GM21360 (cell line): ENCODE measurements at regions not wholly inside any gene's neighbourhood (a gene's known extent, or its start where the extent isn't known, plus 50 kb on each side); places are given as distances from the start of the nearest gene placed in this dataset.

Source experiments
- ATAC-seq: cut with Tn5 transposase; IDR thresholded peaks from one replicate; pipeline ENCODE4 v1.9.1; 2021; ENCODE audit warnings: mild to moderate bottlenecking, moderate library complexity; ENCODE audit not compliant: unreplicated experiment

DNA sequence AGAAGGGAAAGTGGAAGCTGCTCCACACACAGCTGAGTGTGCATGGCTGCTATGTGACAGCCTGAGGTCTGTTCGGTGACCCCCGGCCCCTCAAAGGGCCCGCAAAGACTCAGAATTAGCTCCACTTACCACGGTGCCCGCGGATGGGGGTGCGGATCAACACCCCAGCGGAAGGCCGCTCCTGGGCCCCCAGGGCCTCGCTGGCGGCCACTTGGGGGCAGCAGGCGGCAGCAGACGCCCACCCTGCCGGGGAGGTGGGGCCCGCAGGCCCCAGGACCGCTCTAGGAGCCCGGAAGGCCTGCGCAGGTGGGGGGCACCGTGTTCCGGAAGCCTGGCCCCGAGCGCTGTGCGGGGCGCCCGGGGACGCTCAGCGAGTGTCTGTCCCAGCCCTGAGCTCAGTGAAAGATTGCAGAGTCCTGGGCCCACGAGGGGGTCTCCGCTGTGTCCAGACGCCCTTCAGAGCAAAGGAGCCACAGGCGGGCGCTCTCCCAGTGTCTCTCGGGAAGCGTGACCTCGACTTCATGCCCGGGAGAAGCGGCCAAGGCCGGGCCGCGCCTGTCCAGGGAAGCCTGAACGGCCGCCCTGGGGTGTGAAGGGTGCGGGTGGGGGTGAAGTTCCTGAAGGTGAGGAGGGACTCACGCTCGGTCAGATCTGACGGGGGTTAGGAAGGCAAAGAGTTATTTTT, 118.7 kb downstream of the VAPA start:
- no peak for ATAC-seq

DNA sequence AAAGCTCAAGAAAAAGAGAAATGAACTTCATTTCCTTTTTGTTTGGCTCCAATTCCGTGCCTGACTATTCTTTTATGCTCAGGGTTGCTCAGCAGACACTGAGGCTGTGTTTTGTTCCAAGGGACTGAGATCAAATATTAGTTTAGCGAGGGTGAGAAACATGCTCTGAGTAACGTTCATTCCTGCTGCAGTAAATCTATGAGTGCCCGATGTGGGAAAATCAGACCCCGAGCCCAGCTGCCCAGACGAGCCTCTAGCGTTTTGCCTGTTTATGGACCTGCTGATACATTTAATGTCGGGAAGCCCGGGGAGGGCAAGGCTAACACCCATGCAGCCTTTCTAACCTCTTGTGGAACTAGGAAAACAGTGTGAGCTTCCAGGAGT, 119.2 kb downstream of the VAPA start:
- no peak for ATAC-seq

DNA sequence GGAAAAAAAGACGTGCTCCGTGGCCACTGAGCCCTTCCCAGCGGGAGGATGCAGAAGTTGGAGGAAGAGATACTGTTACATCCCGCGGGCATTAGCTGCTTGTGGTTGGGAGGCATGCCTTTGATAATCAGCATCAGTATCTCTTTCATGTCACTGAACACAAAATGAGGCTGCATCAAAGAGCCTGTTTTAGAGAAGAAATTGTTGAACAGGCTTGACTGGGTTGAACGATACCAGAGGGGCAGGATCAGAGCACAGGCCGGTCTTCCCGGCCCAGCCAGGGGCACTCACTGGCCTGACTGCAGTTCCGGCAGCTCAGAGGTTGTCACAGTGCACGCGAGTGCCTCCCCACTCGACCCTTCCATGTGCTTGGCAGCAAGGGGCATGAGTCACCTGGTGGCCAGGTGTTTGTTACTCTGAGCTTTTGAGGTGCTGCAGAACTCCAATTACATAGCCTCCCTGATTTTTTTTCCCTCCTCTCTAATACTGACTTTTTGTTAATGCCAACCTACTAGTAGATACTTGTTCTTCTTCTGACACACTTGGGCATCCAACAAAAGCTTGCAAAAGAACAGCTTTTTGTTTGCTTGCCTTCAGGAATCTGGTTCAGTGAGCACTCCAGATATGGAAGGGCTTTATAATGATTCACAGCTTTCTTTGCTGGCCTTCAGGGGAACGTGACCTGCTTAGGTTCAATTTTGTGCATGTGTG, 121.6 kb downstream of the VAPA start:
- no peak for ATAC-seq

DNA sequence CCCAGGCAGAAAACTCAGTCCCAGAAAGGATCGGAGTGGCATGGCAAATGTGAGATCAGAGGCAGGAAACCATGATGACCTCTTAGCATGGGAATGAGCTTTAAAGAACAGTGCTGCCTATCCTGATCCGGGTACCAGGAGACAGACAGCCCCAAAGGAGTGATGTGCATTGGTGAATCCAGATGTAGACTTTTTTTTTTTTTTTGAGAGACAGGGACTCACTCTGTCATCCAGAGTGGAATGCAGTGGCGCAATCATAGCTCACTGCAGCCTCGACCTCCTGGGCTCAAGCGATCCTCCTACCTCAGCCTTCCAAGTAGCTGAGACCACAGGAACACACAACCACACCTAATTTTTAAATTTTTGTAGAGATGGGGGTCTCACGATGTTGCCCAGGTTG, 122.7 kb downstream of the VAPA start:
- no peak for ATAC-seq

DNA sequence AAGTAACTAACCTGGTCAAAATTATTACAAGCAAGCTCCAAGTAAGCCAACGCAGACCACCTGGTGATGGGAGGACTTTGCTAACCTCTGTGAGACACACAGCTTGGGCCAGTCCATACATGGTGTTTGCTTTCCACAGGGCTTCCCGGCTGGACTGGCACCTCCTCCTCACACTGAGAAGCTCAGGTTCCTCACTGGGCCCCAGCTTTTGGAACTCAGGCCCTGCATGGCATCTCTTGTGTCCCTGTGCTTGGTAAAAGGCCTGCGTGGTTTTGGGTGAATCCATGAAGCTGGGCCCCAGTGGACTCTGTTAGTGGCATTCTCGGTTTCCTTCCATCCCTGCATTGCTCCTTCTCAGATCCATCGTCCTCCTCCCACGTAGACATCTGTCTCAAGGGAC, 123.4 kb downstream of the VAPA start:
- ATAC-seq: no peak

DNA sequence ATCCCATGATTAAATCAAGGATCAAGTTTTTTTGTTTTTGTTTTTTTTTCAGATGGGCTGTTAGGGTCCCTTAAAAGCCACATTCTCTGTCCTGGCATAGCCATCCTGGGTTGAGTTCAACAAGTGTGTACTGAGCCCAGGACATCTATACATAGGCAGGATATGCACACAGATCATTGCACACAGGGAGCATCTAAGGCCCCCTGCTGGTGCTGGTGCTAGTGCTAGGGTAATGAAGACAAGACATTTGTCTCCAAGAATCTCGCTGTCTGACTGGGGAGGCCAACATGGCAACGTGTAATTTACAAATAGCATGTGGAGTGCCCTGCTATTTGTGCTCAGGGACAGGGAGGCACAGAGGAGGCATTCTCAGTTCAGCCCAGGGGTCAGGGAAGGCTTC, 124.5 kb downstream of the VAPA start:
- ATAC-seq: no peak

DNA sequence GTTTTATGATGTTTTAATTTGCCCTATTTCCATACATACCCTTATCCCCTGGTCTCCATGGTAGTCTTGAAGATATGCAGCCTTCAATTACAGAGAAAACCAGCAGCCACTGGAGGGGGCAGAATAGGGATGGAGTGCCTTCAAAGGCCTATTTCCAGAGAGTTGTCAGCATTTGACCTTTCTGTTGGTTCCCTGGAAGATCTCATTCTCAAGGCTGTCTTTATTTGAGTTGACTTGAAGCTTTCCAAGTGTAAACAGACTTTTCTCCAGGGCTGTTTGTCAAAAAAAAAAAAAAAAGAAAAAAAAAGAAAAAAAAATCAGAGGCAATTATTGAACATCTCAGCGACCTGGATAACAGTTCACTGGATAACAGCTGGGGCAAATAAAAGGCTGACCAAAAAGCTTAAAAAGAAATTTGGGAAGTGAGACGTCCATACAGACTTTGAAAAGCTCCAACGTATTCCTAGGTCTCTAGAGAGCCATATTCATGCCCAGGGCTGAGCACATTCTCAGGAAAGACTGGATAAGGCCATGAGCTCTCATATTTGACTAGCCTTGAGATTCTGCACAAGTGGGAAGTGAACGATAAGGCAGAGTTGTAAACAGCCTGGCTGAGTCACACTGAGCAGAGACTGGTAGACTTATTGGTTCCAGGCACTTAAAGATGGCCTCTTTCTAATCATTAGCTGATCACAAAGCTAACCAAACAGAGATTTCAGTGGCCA, 126.6 kb downstream of the VAPA start:
- ATAC-seq: no peak

DNA sequence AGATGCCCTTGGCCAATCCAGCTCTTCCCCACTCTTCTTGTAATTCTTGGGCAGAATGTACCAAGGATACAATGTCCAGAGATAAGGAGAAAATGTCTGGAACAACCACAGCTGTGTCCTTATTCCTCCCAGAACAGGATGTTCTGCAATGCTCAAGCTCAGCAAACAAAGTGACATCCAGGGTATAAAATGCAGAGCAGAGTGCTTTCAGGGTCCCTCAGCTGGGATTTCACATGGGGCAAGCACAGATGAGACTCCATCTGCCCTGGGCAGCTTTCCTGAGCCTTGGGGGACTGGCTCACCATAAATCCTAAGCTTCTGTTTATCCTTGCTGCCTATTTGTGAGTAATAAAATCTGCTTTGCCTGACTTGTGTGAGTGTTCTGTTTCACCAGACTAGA, 127.4 kb downstream of the VAPA start:
- ATAC-seq: no peak

DNA sequence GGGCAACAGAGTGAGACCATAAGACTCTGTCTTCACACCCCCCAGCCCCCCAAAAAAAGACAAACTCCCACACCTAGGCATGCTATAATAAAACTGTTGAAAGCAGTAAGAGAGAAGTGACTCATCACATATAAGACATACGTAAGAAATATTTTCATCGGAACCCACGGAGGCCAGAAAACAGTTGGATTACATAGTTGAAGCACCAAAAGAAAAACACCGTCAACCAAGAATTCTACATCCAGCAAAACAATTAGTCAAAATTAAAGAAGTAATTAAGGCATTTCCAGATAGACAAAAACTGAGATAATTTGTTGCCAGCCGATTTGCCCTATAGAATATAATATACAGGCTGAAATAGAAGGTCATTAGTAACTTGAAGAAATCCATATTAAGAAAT, 128.7 kb downstream of the VAPA start:
- ATAC-seq: no peak

DNA sequence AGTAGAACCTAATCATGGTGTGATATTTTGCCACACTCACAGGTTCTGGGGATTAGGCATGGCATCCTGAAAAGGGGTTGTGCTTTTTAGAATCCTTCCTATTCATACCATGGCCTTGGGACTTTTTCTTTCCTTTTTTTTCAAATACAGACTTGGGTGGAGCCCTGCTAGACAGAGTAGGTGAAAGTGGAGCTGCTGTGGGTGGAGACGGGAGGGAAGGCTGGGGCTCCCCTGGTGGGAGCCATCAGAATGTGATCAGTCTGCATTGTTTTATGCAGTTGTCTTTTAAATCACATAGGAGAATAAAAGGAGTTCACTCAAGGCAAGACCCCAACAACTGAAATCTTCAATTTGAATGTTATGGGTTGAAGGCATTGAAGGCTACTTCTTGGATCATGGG, 130.2 kb downstream of the VAPA start:
- ATAC-seq: no peak

DNA sequence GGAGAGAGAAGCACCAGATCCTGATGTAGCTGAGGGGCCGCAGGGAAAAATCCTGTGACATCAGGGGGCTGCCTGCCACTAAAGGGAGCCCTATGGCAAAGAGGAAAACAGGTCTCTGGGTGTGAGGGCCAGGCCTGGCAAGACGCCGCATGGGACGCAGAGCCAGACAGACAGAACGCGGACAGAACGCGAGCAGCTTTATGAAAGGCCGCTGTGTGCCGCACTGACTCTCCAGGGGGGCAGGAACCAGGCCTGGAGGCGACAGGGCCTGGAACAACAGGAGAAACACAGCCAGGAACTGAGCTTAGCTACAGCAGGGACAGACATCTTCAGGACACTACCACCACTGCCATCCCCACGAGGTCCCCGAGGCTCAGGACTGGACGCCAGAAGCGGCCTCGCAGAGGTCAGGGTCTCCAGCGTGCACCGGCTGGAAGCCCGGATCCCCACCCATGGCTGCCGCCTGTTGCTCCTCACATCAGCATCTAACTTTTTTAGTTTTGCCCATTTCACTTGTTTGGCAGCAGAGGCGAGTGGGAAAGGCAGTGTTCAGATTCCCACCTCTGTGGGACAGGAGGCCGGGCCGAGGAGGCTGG, 131.6 kb downstream of the VAPA start:
- no peak for ATAC-seq

DNA sequence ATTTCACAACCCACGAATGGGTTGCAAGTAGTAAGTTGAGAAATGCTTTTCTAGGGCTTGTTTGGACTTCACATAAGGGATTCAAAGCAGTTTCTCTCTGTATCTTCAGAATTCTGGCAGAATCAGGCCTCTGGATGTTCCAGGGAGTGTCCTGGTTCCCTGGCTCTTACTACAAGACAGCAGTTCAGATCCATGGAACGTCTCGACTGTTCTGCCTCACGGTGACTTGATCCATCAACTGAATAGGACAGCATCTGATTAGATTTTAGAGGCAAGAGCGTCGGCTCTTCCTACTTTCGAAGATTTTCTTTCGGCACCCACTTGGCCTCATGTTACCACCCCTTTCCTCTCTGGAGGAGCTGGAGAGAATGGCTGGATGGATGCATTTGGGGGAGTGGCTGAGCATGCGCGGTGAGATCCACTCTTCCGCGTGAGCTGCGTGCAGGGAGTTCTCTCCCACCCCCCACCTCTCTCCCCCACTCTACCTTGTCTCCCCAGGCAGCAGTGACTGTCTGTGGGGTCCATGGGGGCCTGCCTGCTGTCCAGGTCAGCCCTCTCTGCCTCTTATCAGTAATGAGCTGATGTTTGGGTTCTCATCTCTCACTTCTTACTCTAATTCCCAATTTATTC, 132.5 kb downstream of the VAPA start:
- no peak for ATAC-seq

DNA sequence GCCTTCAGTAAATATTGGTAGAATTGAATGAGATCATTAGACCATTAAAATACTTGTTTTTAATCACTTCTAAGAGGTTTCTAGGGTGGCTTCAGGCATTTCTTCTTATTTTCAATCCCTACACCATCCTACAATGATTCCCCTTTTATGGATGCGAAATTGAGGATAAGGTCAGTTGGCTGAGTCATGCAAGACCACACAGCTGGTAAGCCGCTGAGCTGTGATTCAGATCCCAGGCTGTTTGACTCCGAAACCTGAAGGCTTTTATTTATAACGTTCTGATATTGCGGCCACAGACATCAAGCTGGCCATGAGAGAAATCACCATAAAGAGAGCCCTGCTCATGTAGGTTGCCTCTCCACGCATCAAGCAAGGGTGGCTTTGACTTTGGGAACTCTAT, 133.4 kb downstream of the VAPA start:
- no peak for ATAC-seq

DNA sequence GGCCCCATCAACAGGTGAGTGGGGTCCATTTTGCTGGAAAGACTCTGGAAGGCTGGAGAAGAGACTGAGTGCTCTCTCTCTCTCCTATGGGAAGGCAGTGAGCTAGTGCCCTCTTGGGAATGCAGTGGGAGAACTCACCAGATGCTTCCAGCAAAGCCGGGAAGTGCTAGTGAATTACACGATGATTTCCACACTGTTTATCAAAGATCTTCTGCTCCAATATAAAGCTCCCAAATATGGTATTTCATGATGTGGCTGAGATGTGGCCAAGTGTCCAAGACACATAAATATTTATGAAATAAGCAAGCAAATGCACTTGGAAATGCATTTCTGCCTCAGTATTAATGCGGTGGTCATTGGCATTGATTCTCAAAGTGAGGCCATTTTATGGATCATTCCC, 135.9 kb downstream of the VAPA start:
- ATAC-seq: no peak

DNA sequence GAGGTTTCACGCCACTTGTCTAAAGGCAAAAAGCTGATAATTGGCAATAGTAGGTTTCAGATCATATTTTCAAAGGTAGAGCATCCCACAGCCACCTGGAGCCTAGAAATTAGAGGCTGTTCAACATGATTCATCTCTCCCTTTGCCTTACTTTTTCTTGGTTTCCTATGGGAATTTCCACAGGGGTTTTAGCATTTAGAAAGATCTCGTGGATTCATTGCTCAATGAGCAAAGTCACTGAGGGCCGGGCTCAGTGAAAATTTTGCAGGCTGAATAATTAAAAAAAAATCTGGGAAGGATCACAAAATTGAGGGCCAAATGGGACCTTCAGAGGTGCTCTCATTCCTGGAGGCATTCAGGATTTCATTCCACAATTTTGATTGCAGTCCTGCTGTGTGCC, 137.1 kb downstream of the VAPA start:
- ATAC-seq: no peak

DNA sequence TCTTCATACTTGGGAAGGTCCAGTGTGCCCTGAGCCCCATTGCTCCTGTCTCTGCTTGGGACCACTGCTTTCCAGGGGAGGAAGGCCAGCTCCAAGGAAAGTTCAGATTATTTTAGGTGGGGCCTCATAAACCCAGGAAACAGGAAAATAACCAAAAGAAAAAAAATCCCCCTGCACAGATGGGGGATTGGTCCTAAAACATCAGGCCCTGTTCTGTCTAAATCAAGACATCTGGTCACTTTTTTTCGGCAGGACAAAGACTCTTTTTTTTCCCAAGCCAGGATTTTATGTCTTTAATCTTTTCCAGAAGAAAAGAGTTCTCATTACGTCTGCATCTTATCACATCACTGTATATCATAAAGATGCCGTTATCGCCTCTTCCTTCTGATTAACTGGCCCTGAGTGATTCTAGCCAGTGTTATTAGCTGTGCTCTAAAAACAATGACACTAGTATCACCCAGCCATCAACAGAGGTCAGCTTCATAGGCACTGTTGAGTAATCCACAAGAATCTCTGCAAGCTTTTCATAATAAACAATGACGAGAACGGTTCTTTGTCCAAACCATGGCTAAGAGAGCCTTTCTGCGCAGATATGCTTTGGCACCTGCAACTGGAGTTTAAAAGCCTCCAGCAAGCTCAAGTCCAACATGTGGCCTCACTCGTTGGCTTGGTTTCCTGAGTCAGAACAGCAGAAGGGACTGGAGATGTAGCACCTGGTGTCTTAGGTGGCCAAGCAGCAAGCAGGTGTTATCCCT, 138.2 kb downstream of the VAPA start:
- no peak for ATAC-seq

DNA sequence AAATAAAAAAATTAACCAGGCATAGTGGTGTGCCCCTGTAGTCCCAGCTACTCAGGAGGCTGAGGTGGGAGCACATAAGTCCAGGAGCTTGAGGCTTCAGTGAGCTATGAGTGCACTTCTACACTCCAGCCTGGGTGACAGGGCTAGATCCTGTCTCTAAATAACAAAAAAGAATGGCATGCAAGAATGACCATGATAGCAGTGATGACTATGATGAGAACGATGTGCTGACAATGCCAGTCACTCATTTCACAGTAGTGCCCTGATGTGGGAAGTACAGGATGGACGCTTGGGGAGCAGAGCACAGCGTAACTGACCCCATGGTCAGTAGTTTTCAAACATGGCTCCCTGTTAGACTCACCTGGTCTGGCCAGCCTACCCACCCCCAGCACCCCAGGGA, 139.1 kb downstream of the VAPA start:
- no peak for ATAC-seq

DNA sequence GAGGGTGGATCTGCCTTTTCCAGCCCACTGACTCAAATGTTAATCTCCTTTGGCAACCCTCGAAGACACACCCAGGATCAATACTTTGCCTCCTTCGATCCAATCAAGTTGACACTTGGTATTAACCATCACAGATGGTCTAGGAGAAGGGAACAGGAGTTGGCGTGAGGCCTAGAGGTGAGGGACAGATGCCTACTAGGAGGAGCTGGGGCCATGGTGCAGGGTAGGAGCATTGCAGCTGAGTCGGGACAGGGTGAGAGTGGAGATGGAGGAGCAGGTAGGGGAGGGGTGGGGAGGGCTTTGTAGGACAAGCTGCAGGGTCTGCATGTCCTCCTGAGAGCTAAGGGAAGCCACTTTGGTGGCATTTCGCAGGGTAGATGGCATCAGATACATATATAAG, 140.0 kb downstream of the VAPA start:
- ATAC-seq: no peak

DNA sequence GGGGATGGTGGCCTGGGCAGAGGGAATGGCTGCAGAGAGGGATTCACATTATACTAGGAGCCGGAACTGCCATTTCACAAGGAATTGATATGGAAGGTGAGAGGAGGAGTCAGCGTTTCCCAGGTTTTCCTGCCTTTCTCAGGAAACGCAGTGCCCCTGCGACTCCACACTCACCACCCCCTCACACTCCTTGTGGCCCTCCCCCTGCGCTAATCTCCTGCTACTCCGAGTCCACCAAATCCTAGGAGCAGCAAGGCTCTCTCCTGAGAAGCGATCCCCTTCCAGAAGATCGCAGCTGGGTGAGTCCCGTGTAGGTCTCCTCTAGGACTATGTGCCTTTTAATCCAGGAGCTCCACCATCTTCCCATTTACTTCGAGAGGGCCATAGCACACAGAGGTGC, 140.6 kb downstream of the VAPA start:
- no peak for ATAC-seq

DNA sequence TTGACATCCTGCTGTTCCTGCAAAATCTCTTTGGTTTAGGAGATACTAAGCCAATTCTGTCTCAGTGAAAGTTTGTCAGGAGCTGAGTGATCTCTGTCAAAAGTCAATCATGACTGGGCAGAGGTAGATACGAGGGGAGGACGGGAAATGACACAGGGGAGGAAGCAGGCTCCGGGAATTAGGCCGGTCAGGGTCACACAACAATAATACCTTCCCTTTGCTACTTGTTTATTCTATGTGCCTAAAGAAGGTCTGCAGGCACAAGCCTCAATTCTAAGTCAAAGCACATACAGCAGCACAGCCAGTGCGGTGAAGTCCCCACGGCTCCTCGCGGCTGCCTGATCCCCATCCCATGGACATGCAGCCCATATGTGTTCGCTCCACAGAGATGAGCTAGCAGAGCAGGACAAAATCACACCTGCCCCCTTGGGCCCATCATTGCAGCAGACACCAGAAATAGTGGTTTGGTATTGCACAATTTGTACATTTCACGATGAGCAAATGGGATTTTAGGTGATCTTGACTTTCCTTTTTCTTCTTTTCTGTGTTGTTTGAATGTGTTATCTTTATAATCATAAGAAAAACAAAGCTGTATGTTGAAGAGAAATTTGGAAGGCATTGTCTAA, 141.4 kb downstream of the VAPA start:
- ATAC-seq: no peak
